ENCODE measurements at regions not wholly inside any gene's neighbourhood (a gene's known extent, or its start where the extent isn't known, plus 50 kb on each side); places are given as distances from the start of the nearest gene placed in this dataset.

- no peak overlapping the region for H3K27ac ChIP-seq
- no peak for DNase-seq
- 74% methylated on average over 1 of the region's 1 CpG; no CpG with 5 or more reads in 1 of the 2 donors for WGBS, 2 donors (ENCODE audit: low coverage in 1 of 2)
- H3K9me3 ChIP-seq, result no peaks in the 10 kb centered on the region
- no peaks in the 10 kb centered on the region for H3K36me3 ChIP-seq
- in situ Hi-C loops (cut with MboI; ENCODE audit: low pct_ligation_motif_present in 1 of 4, low pct_unique_long_range_greater_than_20kb in 1 of 4, low sequenced_read_pairs in 3 of 4) (no loop called here), intact Hi-C loops (cut with DNase I; ENCODE audit: low total_unique reads) (no loop called here)
- no peaks in the 10 kb centered on the region for H3K4me1 ChIP-seq
- no peak for TF ChIP-seq CTCF (IDR thresholded peaks at IDR 0.05)
- no peak for TF ChIP-seq EP300 (IDR thresholded peaks at IDR 0.05; ENCODE audit: low read depth)
- TF ChIP-seq POLR2AphosphoS5 (IDR thresholded peaks at IDR 0.05), result no peak
- TF ChIP-seq POLR2A (IDR thresholded peaks at IDR 0.05), result no peak
- H3K27me3 ChIP-seq, result no peaks in the 10 kb centered on the region
- H3K4me3 ChIP-seq, result no peak overlapping the region
Observed at GRCh38 chr6:23875006-23875405, 251.0 kb upstream of the NRSN1 start.

GRCh38 chr6:23879816-23880215, 246.2 kb upstream of the NRSN1 start:
- 69 to 86% methylated on average over 3 of the region's 3 CpGs for WGBS, 2 donors (ENCODE audit: low coverage in 1 of 2)
- in situ Hi-C loops (cut with MboI; ENCODE audit: low pct_ligation_motif_present in 1 of 4, low pct_unique_long_range_greater_than_20kb in 1 of 4, low sequenced_read_pairs in 3 of 4), result no loop called here
- TF ChIP-seq EP300 (IDR thresholded peaks at IDR 0.05; ENCODE audit: low read depth) (no peak), POLR2A (IDR thresholded peaks at IDR 0.05) (no peak), POLR2AphosphoS5 (IDR thresholded peaks at IDR 0.05) (no peak), CTCF (IDR thresholded peaks at IDR 0.05) (no peak)
- H3K27me3 ChIP-seq, result no peaks in the 10 kb centered on the region
- intact Hi-C loops (cut with DNase I; ENCODE audit: low total_unique reads), result no loop called here
- no peaks in the 10 kb centered on the region for H3K4me1 ChIP-seq
- H3K9me3 ChIP-seq, result no peaks in the 10 kb centered on the region
- DNase-seq, result no peak
- no peak overlapping the region for H3K4me3 ChIP-seq
- no peak overlapping the region for H3K27ac ChIP-seq
- no peaks in the 10 kb centered on the region for H3K36me3 ChIP-seq

- H3K9me3 ChIP-seq, result no peaks in the 10 kb centered on the region
- in situ Hi-C loops (cut with MboI; ENCODE audit: low pct_ligation_motif_present in 1 of 4, low pct_unique_long_range_greater_than_20kb in 1 of 4, low sequenced_read_pairs in 3 of 4), result no loop called here
- H3K36me3 ChIP-seq, result no peaks in the 10 kb centered on the region
- intact Hi-C loops (cut with DNase I; ENCODE audit: low total_unique reads), result no loop called here
- H3K4me1 ChIP-seq, result no peaks in the 10 kb centered on the region
- DNase-seq, result no peak
- no peak for TF ChIP-seq POLR2A (IDR thresholded peaks at IDR 0.05)
- TF ChIP-seq EP300 (IDR thresholded peaks at IDR 0.05; ENCODE audit: low read depth), result no peak
- TF ChIP-seq POLR2AphosphoS5 (IDR thresholded peaks at IDR 0.05), result no peak
- TF ChIP-seq CTCF (IDR thresholded peaks at IDR 0.05), result no peak
- no peaks in the 10 kb centered on the region for H3K27me3 ChIP-seq
- H3K4me3 ChIP-seq, result no peak overlapping the region
- 37 to 42% methylated on average over 3 of the region's 3 CpGs for WGBS, 2 donors (ENCODE audit: low coverage in 1 of 2)
- no peak overlapping the region for H3K27ac ChIP-seq
Observed at GRCh38 chr6:23890543-23891227, 235.3 kb upstream of the NRSN1 start.

- Histone ChIP-seq H3K36me3 (no peaks in the 10 kb centered on the region), H3K4me3 (no peak overlapping the region), H3K27ac (no peak overlapping the region), H3K27me3 (no peaks in the 10 kb centered on the region), H3K4me1 (no peaks in the 10 kb centered on the region), H3K9me3 (no peaks in the 10 kb centered on the region)
- intact Hi-C loops (cut with DNase I; ENCODE audit: low total_unique reads) (no loop called here), in situ Hi-C loops (cut with MboI; ENCODE audit: low pct_ligation_motif_present in 1 of 4, low pct_unique_long_range_greater_than_20kb in 1 of 4, low sequenced_read_pairs in 3 of 4) (no loop called here)
- DNase-seq, result no peak
- WGBS, 2 donors (ENCODE audit: low coverage in 1 of 2), result 51 to 59% methylated on average over 6 to 8 of the region's 8 CpGs
- TF ChIP-seq EP300 (IDR thresholded peaks at IDR 0.05; ENCODE audit: low read depth) (no peak), POLR2AphosphoS5 (IDR thresholded peaks at IDR 0.05) (no peak), CTCF (IDR thresholded peaks at IDR 0.05) (no peak), POLR2A (IDR thresholded peaks at IDR 0.05) (no peak)
Observed at GRCh38 chr6:23905133-23905815, 220.7 kb upstream of the NRSN1 start.

Measured in transverse colon (tissue), 4 donors.